ENCODE measurements at regions not wholly inside any gene's neighbourhood (a gene's known extent, or its start where the extent isn't known, plus 50 kb on each side); places are given as distances from the start of the nearest gene placed in this dataset.

- TF ChIP-seq TEAD4 (IDR thresholded peaks at IDR 0.05; ENCODE audit: low read depth, low read length) (no peak), SUZ12 (IDR thresholded peaks at IDR 0.05; ENCODE audit: low read length) (no peak), ATF2 (IDR thresholded peaks at IDR 0.05; ENCODE audit: low read length) (no peak), SIN3A (conservative IDR thresholded peaks at IDR 0.05 in 1 of 2, IDR thresholded peaks at IDR 0.05 in 1 of 2; ENCODE audit: low read depth in 1 of 2, low read length in 2 of 2) (no peak), EP300 (IDR thresholded peaks at IDR 0.05; ENCODE audit: borderline replicate concordance in 1 of 2, low read depth in 2 of 2, low read length in 2 of 2) (no peak)
Measured at GRCh38 chr6:56372406-56372995, 125.1 kb upstream of the COL21A1 start (continued).
